OCI-LY1 (cell line): ENCODE measurements at regions not wholly inside any gene's neighbourhood (a gene's known extent, or its start where the extent isn't known, plus 50 kb on each side); places are given as distances from the start of the nearest gene placed in this dataset.

Experiments used
- EZH2 ChIP-seq: fragments of 200-600 bp; sonication (generic), shearing (Covaris generic); IDR thresholded peaks from 2 replicates; pipeline ENCODE4 v1.8.0; 2017; ENCODE audit warnings: borderline replicate concordance, mixed run types, mild to moderate bottlenecking, antibody characterized with exemption, low read length, moderate library complexity, mixed read lengths
- TF ChIP-seq, protein P1 (sequence below): fragments of 200-600 bp; sonication (generic), shearing (Covaris generic); IDR thresholded peaks from 2 replicates; pipeline ENCODE4 v1.5.1; 2017; ENCODE audit warnings: mild to moderate bottlenecking, antibody characterized with exemption, low read length, moderate library complexity, mixed read lengths

DNA sequence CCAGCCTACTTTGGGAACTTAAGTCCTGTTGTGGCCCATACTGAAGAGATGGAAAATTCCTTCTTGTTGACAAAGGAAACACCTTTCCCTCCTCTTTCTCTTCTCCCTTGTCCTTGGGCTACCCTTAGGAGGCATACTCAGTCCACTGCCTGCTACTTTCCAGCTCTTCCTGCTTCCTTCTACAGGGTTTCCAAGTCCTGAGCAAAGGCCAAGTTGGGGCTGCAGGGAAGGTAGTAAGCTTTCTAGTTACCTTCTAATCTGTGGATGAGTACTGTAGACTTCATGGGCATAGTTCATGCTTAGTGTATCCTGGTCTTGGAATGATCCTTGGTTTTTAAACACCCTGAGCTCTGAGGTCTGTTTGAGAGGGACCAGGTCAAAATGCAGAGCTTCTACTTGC is 299.2 kb upstream of the MAF start:
- no peak for TF ChIP-seq EZH2
- TF ChIP-seq, protein P1, sequence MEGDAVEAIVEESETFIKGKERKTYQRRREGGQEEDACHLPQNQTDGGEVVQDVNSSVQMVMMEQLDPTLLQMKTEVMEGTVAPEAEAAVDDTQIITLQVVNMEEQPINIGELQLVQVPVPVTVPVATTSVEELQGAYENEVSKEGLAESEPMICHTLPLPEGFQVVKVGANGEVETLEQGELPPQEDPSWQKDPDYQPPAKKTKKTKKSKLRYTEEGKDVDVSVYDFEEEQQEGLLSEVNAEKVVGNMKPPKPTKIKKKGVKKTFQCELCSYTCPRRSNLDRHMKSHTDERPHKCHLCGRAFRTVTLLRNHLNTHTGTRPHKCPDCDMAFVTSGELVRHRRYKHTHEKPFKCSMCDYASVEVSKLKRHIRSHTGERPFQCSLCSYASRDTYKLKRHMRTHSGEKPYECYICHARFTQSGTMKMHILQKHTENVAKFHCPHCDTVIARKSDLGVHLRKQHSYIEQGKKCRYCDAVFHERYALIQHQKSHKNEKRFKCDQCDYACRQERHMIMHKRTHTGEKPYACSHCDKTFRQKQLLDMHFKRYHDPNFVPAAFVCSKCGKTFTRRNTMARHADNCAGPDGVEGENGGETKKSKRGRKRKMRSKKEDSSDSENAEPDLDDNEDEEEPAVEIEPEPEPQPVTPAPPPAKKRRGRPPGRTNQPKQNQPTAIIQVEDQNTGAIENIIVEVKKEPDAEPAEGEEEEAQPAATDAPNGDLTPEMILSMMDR = no peak
